HG03565 (cell line): ENCODE measurements at regions not wholly inside any gene's neighbourhood (a gene's known extent, or its start where the extent isn't known, plus 50 kb on each side); places are given as distances from the start of the nearest gene placed in this dataset.

ENCODE experiments used
- ATAC-seq: cut with Tn5 transposase; IDR thresholded peaks from one replicate; pipeline ENCODE4 v1.9.1; 2021; ENCODE audit warnings: mild to moderate bottlenecking, moderate library complexity; ENCODE audit not compliant: unreplicated experiment

GRCh38 chr5:23579566-23579965 lies 72.2 kb downstream of the PRDM9 start:
- no peak for ATAC-seq

GRCh38 chr5:23583081-23583480 lies 75.7 kb downstream of the PRDM9 start:
- no peak for ATAC-seq

- no peak for ATAC-seq
Observed at GRCh38 chr5:23588841-23589326, 81.5 kb downstream of the PRDM9 start.

GRCh38 chr5:23591250-23591649 lies 83.8 kb downstream of the PRDM9 start:
- no peak for ATAC-seq

GRCh38 chr5:23606927-23607326 lies 99.5 kb downstream of the PRDM9 start:
- ATAC-seq, result no peak

GRCh38 chr5:23612701-23613100 lies 105.3 kb downstream of the PRDM9 start:
- ATAC-seq, result no peak

GRCh38 chr5:23613566-23613965 lies 106.2 kb downstream of the PRDM9 start:
- no peak for ATAC-seq

GRCh38 chr5:23614422-23614821 lies 107.0 kb downstream of the PRDM9 start:
- ATAC-seq, result no peak

- no peak for ATAC-seq
Observed at GRCh38 chr5:23626961-23627360, 119.6 kb downstream of the PRDM9 start.

- no peak for ATAC-seq
Observed at GRCh38 chr5:23627976-23628375, 120.6 kb downstream of the PRDM9 start.

GRCh38 chr5:23629396-23629795 lies 122.0 kb downstream of the PRDM9 start:
- ATAC-seq, result no peak

- no peak for ATAC-seq
Observed at GRCh38 chr5:23631302-23632045, 124.1 kb downstream of the PRDM9 start.

- no peak for ATAC-seq
Observed at GRCh38 chr5:23635938-23636337, 128.5 kb downstream of the PRDM9 start.

- ATAC-seq, result no peak
Observed at GRCh38 chr5:23639326-23639725, 131.9 kb downstream of the PRDM9 start.

GRCh38 chr5:23648656-23649055 lies 141.2 kb downstream of the PRDM9 start:
- ATAC-seq, result no peak

GRCh38 chr5:23649594-23649993 lies 142.2 kb downstream of the PRDM9 start:
- ATAC-seq, result no peak

- ATAC-seq, result no peak
Observed at GRCh38 chr5:23655674-23656073, 148.3 kb downstream of the PRDM9 start.

- ATAC-seq, result no peak
Observed at GRCh38 chr5:23675456-23675855, 168.0 kb downstream of the PRDM9 start.

- ATAC-seq, result no peak
Observed at GRCh38 chr5:23677996-23678395, 170.6 kb downstream of the PRDM9 start.

- ATAC-seq, result no peak
Observed at GRCh38 chr5:23684103-23684502, 176.7 kb downstream of the PRDM9 start.

- no peak for ATAC-seq
Observed at GRCh38 chr5:23703940-23704855, 196.8 kb downstream of the PRDM9 start.

GRCh38 chr5:23717486-23717885 lies 210.1 kb downstream of the PRDM9 start:
- no peak for ATAC-seq
